GM12892 (cell line): ENCODE measurements at regions not wholly inside any gene's neighbourhood (a gene's known extent, or its start where the extent isn't known, plus 50 kb on each side); places are given as distances from the start of the nearest gene placed in this dataset.

Source experiments
- POLR2A ChIP-seq: IDR thresholded peaks from 2 replicates; pipeline ENCODE4 v1.6.1; 2011; ENCODE audit warnings: low read depth, low read length, control low read depth
- POLR2AphosphoS5 ChIP-seq: IDR thresholded peaks from 2 replicates; pipeline ENCODE4 v1.6.1; 2011; ENCODE audit warnings: low read depth, low read length, control low read depth
- TAF1 ChIP-seq: IDR thresholded peaks from 2 replicates; pipeline ENCODE4 v1.6.1; 2011; ENCODE audit warnings: low read depth, mild to moderate bottlenecking, control low read depth, low read length, borderline replicate concordance

GRCh38 chr3:77871436-77871835, 831.5 kb downstream of the ROBO2 start:
- no peak for TF ChIP-seq POLR2A
- TF ChIP-seq TAF1 = no peak
- TF ChIP-seq POLR2AphosphoS5 = no peak
